ENCODE measurements at regions not wholly inside any gene's neighbourhood (a gene's known extent, or its start where the extent isn't known, plus 50 kb on each side); places are given as distances from the start of the nearest gene placed in this dataset.
A peak's percentile ranks its signal among the peaks of the same experiment; 100 is the strongest.

DNA sequence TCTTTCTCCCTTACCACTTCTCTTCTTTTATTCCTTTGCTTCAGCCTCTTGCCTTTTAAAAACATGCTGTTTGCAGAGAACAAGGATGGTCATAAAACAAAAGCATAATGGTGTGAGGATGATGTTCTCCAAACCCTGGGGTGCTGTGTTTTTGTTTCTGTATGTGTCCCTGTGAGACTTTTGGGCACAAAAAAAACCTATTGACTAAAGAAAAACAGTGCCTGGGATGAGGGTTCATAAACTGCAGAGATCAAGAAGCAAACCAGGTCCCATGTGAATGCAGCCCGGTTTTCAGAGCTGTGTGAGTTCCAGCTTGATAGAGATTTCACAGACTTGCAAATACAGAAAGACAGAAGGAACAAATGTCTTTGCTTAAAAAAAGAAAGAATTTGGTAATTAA is 148.6 kb upstream of the CPSF6 start:
- no peak overlapping the region for H3K4me3 ChIP-seq (replicated peaks in 1 of 2; ENCODE audit: low read depth in 2 of 2, low read length in 2 of 2)
- DNase-seq (ENCODE audit: low read depth in 2 of 2), result no peak
- TF ChIP-seq, protein P1, sequence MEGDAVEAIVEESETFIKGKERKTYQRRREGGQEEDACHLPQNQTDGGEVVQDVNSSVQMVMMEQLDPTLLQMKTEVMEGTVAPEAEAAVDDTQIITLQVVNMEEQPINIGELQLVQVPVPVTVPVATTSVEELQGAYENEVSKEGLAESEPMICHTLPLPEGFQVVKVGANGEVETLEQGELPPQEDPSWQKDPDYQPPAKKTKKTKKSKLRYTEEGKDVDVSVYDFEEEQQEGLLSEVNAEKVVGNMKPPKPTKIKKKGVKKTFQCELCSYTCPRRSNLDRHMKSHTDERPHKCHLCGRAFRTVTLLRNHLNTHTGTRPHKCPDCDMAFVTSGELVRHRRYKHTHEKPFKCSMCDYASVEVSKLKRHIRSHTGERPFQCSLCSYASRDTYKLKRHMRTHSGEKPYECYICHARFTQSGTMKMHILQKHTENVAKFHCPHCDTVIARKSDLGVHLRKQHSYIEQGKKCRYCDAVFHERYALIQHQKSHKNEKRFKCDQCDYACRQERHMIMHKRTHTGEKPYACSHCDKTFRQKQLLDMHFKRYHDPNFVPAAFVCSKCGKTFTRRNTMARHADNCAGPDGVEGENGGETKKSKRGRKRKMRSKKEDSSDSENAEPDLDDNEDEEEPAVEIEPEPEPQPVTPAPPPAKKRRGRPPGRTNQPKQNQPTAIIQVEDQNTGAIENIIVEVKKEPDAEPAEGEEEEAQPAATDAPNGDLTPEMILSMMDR (IDR thresholded peaks at IDR 0.05; ENCODE audit: low read depth, low read length), result no peak

DNA sequence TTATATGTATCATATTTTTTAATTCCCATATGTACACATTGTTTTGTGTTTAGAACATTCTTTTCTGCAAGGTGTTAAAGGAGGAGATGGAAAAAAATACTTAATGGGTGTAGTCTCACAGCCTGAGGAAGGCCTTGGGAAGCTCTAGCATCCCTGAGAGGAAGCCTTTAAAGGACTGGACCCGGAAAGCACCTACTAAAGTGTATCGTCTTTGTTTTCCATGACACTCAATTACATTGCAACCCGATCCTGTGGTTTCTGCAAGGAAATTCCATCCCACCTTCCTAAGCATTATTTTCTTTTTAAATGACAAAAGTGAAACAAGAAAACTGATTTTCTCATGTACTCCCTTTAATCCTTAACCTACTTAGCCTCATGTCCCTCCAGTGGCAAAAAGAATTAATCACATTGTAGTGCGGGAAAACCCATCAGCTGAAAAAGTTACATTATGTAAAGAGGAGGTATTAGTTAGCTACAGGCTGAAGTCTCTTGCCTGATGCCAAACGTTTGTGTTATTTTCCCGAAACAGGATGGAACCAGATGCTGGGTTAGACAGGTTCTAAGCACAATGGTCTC is 147.8 kb upstream of the CPSF6 start:
- no peak for DNase-seq (ENCODE audit: low read depth in 2 of 2)
- TF ChIP-seq, protein P1 (IDR thresholded peaks at IDR 0.05; ENCODE audit: low read depth, low read length), result no peak

GRCh38 chr12:69092137-69092536 is 147.2 kb upstream of the CPSF6 start:
- H3K4me3 ChIP-seq (replicated peaks in 1 of 2; ENCODE audit: low read depth in 2 of 2, low read length in 2 of 2), result no peak overlapping the region
- TF ChIP-seq, protein P1 (IDR thresholded peaks at IDR 0.05; ENCODE audit: low read depth, low read length), result no peak
- no peak for DNase-seq (ENCODE audit: low read depth in 2 of 2)

More for the DNA sequence above, 147.8 kb upstream of the CPSF6 start:
- H3K4me3 ChIP-seq (replicated peaks in 1 of 2; ENCODE audit: low read depth in 2 of 2, low read length in 2 of 2), result no peak overlapping the region

GRCh38 chr12:69094606-69095216 is 144.7 kb upstream of the CPSF6 start:
- TF ChIP-seq, protein P1 (IDR thresholded peaks at IDR 0.05; ENCODE audit: low read depth, low read length), result no peak
- no peak overlapping the region for H3K4me3 ChIP-seq (replicated peaks in 1 of 2; ENCODE audit: low read depth in 2 of 2, low read length in 2 of 2)
- DNase-seq (ENCODE audit: low read depth in 2 of 2), result no peak

- no peak overlapping the region for H3K4me3 ChIP-seq (replicated peaks in 1 of 2; ENCODE audit: low read depth in 2 of 2, low read length in 2 of 2)
- TF ChIP-seq, protein P1 (IDR thresholded peaks at IDR 0.05; ENCODE audit: low read depth, low read length), result no peak
- peak in 1 of 2 donors; percentile 41 for DNase-seq (ENCODE audit: low read depth in 2 of 2)
These were observed 143.4 kb upstream of the CPSF6 start for GRCh38 chr12:69095765-69096477.

DNA sequence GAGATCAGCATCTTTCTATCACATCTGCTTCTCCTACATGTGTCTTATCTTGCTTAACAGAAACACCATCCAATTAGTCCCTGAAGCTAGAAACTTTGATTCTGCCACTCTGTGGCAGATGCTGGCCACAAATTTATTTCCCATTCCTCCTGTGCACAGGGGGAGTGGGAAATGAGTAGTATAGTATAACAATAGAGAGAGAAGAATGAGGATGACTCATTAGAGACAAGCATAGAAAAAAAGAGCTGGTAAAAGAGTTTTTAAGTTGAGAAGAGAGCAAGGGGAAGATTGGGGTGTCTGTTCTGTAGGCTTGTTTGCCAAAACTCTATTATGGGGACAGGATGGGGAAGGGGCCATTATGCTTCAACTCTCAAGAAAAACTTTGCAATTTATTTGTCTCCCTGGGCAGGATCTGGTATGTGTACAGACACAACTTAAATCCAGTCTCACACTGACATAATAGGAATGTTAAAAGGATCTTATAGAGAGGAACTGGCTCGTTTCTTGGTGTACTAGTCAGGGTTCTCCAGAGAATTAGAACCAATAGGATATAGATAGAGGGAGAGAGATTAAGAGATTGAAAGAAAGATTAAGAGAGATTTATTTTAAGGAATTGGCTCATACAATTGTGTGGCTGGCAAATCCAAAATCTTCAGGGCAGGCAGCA is 142.6 kb upstream of the CPSF6 start:
- TF ChIP-seq, protein P1 (IDR thresholded peaks at IDR 0.05; ENCODE audit: low read depth, low read length), result no peak
- no peak overlapping the region for H3K4me3 ChIP-seq (replicated peaks in 1 of 2; ENCODE audit: low read depth in 2 of 2, low read length in 2 of 2)
- DNase-seq (ENCODE audit: low read depth in 2 of 2), result peak; percentile 20 to 67
